ENCODE measurements at regions not wholly inside any gene's neighbourhood (a gene's known extent, or its start where the extent isn't known, plus 50 kb on each side); places are given as distances from the start of the nearest gene placed in this dataset.

GRCh38 chr10:129223363-129223762 is 243.7 kb upstream of the MGMT start:
- H3K36me3 ChIP-seq (ENCODE audit: control insufficient read depth, insufficient read depth, low read length) = no peaks in the 10 kb centered on the region
- TF ChIP-seq, protein P1, sequence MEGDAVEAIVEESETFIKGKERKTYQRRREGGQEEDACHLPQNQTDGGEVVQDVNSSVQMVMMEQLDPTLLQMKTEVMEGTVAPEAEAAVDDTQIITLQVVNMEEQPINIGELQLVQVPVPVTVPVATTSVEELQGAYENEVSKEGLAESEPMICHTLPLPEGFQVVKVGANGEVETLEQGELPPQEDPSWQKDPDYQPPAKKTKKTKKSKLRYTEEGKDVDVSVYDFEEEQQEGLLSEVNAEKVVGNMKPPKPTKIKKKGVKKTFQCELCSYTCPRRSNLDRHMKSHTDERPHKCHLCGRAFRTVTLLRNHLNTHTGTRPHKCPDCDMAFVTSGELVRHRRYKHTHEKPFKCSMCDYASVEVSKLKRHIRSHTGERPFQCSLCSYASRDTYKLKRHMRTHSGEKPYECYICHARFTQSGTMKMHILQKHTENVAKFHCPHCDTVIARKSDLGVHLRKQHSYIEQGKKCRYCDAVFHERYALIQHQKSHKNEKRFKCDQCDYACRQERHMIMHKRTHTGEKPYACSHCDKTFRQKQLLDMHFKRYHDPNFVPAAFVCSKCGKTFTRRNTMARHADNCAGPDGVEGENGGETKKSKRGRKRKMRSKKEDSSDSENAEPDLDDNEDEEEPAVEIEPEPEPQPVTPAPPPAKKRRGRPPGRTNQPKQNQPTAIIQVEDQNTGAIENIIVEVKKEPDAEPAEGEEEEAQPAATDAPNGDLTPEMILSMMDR (IDR thresholded peaks at IDR 0.05; ENCODE audit: insufficient read depth, low read length, severe bottlenecking) = no peak
- no peak overlapping the region for H3K4me3 ChIP-seq (ENCODE audit: low read depth, low read length)
- DNase-seq (ENCODE audit: low read depth) = no peak
- FAIRE-seq = no peak
- H3K27me3 ChIP-seq (ENCODE audit: control insufficient read depth, insufficient read depth, low read length) = no peaks in the 10 kb centered on the region

GRCh38 chr10:129224065-129224464 is 243.0 kb upstream of the MGMT start:
- TF ChIP-seq, protein P1 (IDR thresholded peaks at IDR 0.05; ENCODE audit: insufficient read depth, low read length, severe bottlenecking) = no peak
- FAIRE-seq (no peak), DNase-seq (ENCODE audit: low read depth) (no peak)
- H3K27me3 ChIP-seq (ENCODE audit: control insufficient read depth, insufficient read depth, low read length) = no peaks in the 10 kb centered on the region
- no peaks in the 10 kb centered on the region for H3K36me3 ChIP-seq (ENCODE audit: control insufficient read depth, insufficient read depth, low read length)
- H3K4me3 ChIP-seq (ENCODE audit: low read depth, low read length) = no peak overlapping the region

DNA sequence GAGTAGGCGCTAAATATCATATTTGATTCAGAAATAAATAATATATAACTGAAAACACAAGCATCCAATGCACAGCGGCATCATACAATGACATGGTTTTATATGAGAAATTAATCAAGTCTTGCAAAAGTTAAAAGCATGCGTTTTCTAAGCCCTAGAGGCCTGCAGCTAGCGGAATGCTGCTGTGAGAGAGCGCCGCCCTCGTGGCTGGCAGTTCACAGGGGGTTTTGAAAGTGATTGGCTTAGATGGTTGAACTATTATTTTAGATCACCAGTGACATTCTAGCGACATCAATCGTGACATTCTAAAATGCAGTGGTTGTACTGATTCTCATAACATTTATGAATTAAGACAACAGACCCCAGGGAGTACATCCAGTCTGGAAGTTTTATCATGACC is 235.2 kb upstream of the MGMT start:
- H3K27me3 ChIP-seq (ENCODE audit: control insufficient read depth, insufficient read depth, low read length) = no peaks in the 10 kb centered on the region
- H3K4me3 ChIP-seq (ENCODE audit: low read depth, low read length) = no peak overlapping the region
- FAIRE-seq = no peak
- TF ChIP-seq, protein P1 (IDR thresholded peaks at IDR 0.05; ENCODE audit: insufficient read depth, low read length, severe bottlenecking) = no peak
- H3K36me3 ChIP-seq (ENCODE audit: control insufficient read depth, insufficient read depth, low read length) = no peaks in the 10 kb centered on the region
- no peak for DNase-seq (ENCODE audit: low read depth)

- no peak overlapping the region for H3K4me3 ChIP-seq (ENCODE audit: low read depth, low read length)
- FAIRE-seq = no peak
- no peak for DNase-seq (ENCODE audit: low read depth)
- H3K36me3 ChIP-seq (ENCODE audit: control insufficient read depth, insufficient read depth, low read length) = no peaks in the 10 kb centered on the region
- H3K27me3 ChIP-seq (ENCODE audit: control insufficient read depth, insufficient read depth, low read length) = no peaks in the 10 kb centered on the region
- TF ChIP-seq, protein P1 (IDR thresholded peaks at IDR 0.05; ENCODE audit: insufficient read depth, low read length, severe bottlenecking) = no peak
These were observed 233.5 kb upstream of the MGMT start for GRCh38 chr10:129233351-129234148.

GRCh38 chr10:129236274-129236691 is 230.8 kb upstream of the MGMT start:
- no peaks in the 10 kb centered on the region for H3K36me3 ChIP-seq (ENCODE audit: control insufficient read depth, insufficient read depth, low read length)
- no peak for DNase-seq (ENCODE audit: low read depth)
- H3K27me3 ChIP-seq (ENCODE audit: control insufficient read depth, insufficient read depth, low read length) = no peaks in the 10 kb centered on the region
- FAIRE-seq = no peak
- TF ChIP-seq, protein P1 (IDR thresholded peaks at IDR 0.05; ENCODE audit: insufficient read depth, low read length, severe bottlenecking) = no peak
- H3K4me3 ChIP-seq (ENCODE audit: low read depth, low read length) = no peak overlapping the region

DNA sequence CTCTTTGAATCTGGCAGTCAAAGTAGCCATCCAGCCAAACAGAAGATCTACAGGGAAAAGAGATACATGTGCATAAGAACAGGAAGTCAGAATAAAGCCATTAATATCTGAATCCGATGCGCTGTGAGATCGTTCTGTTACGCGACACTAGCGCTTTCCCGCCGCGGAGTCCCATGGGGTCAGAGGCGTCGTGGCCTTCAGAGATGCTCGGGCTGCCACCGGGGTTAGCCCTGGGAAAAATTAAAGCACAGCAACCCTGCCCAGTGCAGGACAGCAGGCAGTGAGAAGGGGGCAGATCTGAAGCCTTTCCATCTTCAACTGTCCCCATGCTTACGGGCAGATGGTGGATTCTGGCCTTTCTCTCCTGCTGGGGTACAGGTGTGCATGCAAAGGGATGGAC is 225.6 kb upstream of the MGMT start:
- FAIRE-seq (no peak), DNase-seq (ENCODE audit: low read depth) (no peak)
- no peak overlapping the region for H3K4me3 ChIP-seq (ENCODE audit: low read depth, low read length)
- TF ChIP-seq, protein P1 (IDR thresholded peaks at IDR 0.05; ENCODE audit: insufficient read depth, low read length, severe bottlenecking) = no peak
- H3K36me3 ChIP-seq (ENCODE audit: control insufficient read depth, insufficient read depth, low read length) = no peaks in the 10 kb centered on the region
- H3K27me3 ChIP-seq (ENCODE audit: control insufficient read depth, insufficient read depth, low read length) = no peaks in the 10 kb centered on the region

All from bronchial epithelial cell (primary cell).